Neuronal stem cell (in vitro differentiated cells): ENCODE measurements at regions not wholly inside any gene's neighbourhood (a gene's known extent, or its start where the extent isn't known, plus 50 kb on each side); places are given as distances from the start of the nearest gene placed in this dataset.

Experiments used
- DNase-seq: peaks from one replicate; pipeline ENCODE4 v3.0.0-alpha.2; 2013; ENCODE audit warnings: low spot score
- H2AFZ ChIP-seq: one replicate; pipeline ENCODE4 v1.6.1; 2013; ENCODE audit warnings: mild to moderate bottlenecking, low read length, inconsistent platforms
- H2AK5ac ChIP-seq: 2 replicates; pipeline ENCODE4 v1.6.1; 2013; ENCODE audit warnings: low read depth, mild to moderate bottlenecking, inconsistent platforms, low read length, moderate library complexity, mixed read lengths
- H2BK120ac ChIP-seq: 2 replicates; pipeline ENCODE4 v1.6.1; 2013; ENCODE audit warnings: low read depth, mild to moderate bottlenecking, inconsistent platforms, low read length, moderate library complexity, mixed read lengths
- H2BK12ac ChIP-seq: one replicate; pipeline ENCODE4 v1.6.1; 2013; ENCODE audit warnings: low read length, inconsistent platforms
- H2BK15ac ChIP-seq: 2 replicates; pipeline ENCODE4 v1.6.1; 2013; ENCODE audit warnings: mild to moderate bottlenecking, low read length, inconsistent platforms, mixed read lengths
- H2BK5ac ChIP-seq: one replicate; pipeline ENCODE4 v1.6.1; 2013; ENCODE audit warnings: inconsistent platforms, mild to moderate bottlenecking, low read length, moderate library complexity
- H3K14ac ChIP-seq: one replicate; pipeline ENCODE4 v1.6.1; 2013; ENCODE audit warnings: low read length, inconsistent platforms
- H3K18ac ChIP-seq: 2 replicates; pipeline ENCODE4 v1.6.1; 2013; ENCODE audit warnings: low read length, inconsistent platforms
- H3K23ac ChIP-seq: 2 replicates; pipeline ENCODE4 v1.6.1; 2013; ENCODE audit warnings: low read depth, mild to moderate bottlenecking, mixed read lengths, low read length, inconsistent platforms; ENCODE audit not compliant: poor library complexity
- H3K27ac ChIP-seq: replicated peaks from 3 replicates; pipeline ENCODE4 v1.5.1; 2013; ENCODE audit warnings: low read length, inconsistent platforms
- H3K27me3 ChIP-seq, 3 experiments: 2 replicates each; pipeline ENCODE4 v1.6.1; 2013; ENCODE audit warnings: low read length in 3 of 3, mild to moderate bottlenecking in 2 of 3, inconsistent platforms in 1 of 3, low read depth in 1 of 3, mixed read lengths in 1 of 3, moderate library complexity in 1 of 3; ENCODE audit not compliant: control insufficient read depth in 3 of 3, insufficient read depth in 3 of 3
- H3K36me3 ChIP-seq, 2 donors: replicated peaks in 1 of 2; 2 replicates each; pipeline ENCODE4 v1.6.1; 2013; ENCODE audit warnings: low read length in 2 of 2; ENCODE audit not compliant: control insufficient read depth in 2 of 2, insufficient read depth in 2 of 2
- H3K4ac ChIP-seq: 2 replicates; pipeline ENCODE4 v1.6.1; 2013; ENCODE audit warnings: inconsistent platforms, mild to moderate bottlenecking, low read length, moderate library complexity
- H3K4me1 ChIP-seq, 2 donors: 1 replicate in 1 of 2; 2 replicates in 1 of 2; pipeline ENCODE4 v1.6.1; 2013; ENCODE audit warnings: low read length in 2 of 2, low read depth in 1 of 2; ENCODE audit not compliant: control insufficient read depth in 2 of 2, insufficient read depth in 1 of 2
- H3K4me2 ChIP-seq: one replicate; pipeline ENCODE4 v1.6.1; 2013; ENCODE audit warnings: mild to moderate bottlenecking, low read length, inconsistent platforms; ENCODE audit not compliant: insufficient read depth, poor library complexity, severe bottlenecking
- H3K4me3 ChIP-seq, 2 donors: 2 replicates each; pipeline ENCODE4 v1.5.1; 2013; ENCODE audit warnings: low read length in 2 of 2, mild to moderate bottlenecking in 2 of 2, inconsistent platforms in 1 of 2, moderate library complexity in 1 of 2
- H3K79me1 ChIP-seq: one replicate; pipeline ENCODE4 v1.6.1; 2013; ENCODE audit warnings: low read depth, mild to moderate bottlenecking, inconsistent platforms, low read length, moderate library complexity
- H3K9ac ChIP-seq: one replicate; pipeline ENCODE4 v1.6.1; 2013; ENCODE audit warnings: mild to moderate bottlenecking, low read depth, low read length, inconsistent platforms; ENCODE audit not compliant: poor library complexity
- H3K9me3 ChIP-seq, 2 donors: replicated peaks in 1 of 2; 2 replicates each; pipeline versions ENCODE3 to v1.6.1; 2013; ENCODE audit warnings: low read length in 2 of 2, mild to moderate bottlenecking in 2 of 2, inconsistent platforms in 1 of 2, low read depth in 1 of 2, mixed read lengths in 1 of 2, moderate library complexity in 1 of 2; ENCODE audit not compliant: control insufficient read depth in 2 of 2, insufficient read depth in 1 of 2
- H4K8ac ChIP-seq: one replicate; pipeline ENCODE4 v1.6.1; 2013; ENCODE audit warnings: low read depth, mild to moderate bottlenecking, inconsistent platforms, low read length, moderate library complexity
- H4K91ac ChIP-seq: one replicate; pipeline ENCODE4 v1.6.1; 2013; ENCODE audit warnings: low read length, low read depth, mild to moderate bottlenecking, inconsistent platforms; ENCODE audit not compliant: poor library complexity
- WGBS, 2 donors: extraction: QIAGEN DNeasy Blood & Tissue Kit; methylation state at CpG; one replicate each; pipeline ENCODE4 v1.1.7; 2013; ENCODE audit warnings: missing lambda C conversion rate in 2 of 2, mixed read lengths in 1 of 2; ENCODE audit not compliant: insufficient read length in 2 of 2, insufficient replicate concordance in 1 of 2; ENCODE audit errors: extremely low coverage in 2 of 2; 5-methylcytosine and 5-hydroxymethylcytosine counted together

- no peak overlapping the region for H2AK5ac ChIP-seq
- H3K36me3 ChIP-seq = no peaks in the 10 kb centered on the region
- no peak overlapping the region for H2BK12ac ChIP-seq
- H3K27ac ChIP-seq = no peak overlapping the region
- no peak overlapping the region for H3K18ac ChIP-seq
- no peak overlapping the region for H2BK15ac ChIP-seq
- no peaks in the 10 kb centered on the region for H3K27me3 ChIP-seq
- no peak overlapping the region for H2BK5ac ChIP-seq
- H3K9me3 ChIP-seq = no peaks in the 10 kb centered on the region
- no peak overlapping the region for H4K91ac ChIP-seq
- H3K4me3 ChIP-seq = no peak overlapping the region
- no peak overlapping the region for H3K23ac ChIP-seq
- DNase-seq = no peak
- no peak overlapping the region for H3K4me2 ChIP-seq
- no peak overlapping the region for H3K9ac ChIP-seq
- H3K4ac ChIP-seq = no peak overlapping the region
- WGBS, 2 donors = no CpG with 5 or more reads among the region's 10 CpGs
- H3K14ac ChIP-seq = no peak overlapping the region
- H3K79me1 ChIP-seq = no peaks in the 10 kb centered on the region
- no peak overlapping the region for H2BK120ac ChIP-seq
- peaks cover 19 to 37% of the 10 kb centered on the region in 2 donors for H3K4me1 ChIP-seq
- H2AFZ ChIP-seq = no peak overlapping the region
- H4K8ac ChIP-seq = no peak overlapping the region
These were observed 402.3 kb upstream of the POU3F1 start for GRCh38 chr1:38448893-38449292.

- no peak overlapping the region for H2AFZ ChIP-seq
- DNase-seq = no peak
These were observed 400.3 kb upstream of the POU3F1 start for GRCh38 chr1:38446936-38447335.

GRCh38 chr1:38444770-38445442 lies 398.3 kb upstream of the POU3F1 start:
- H2BK12ac ChIP-seq = no peak overlapping the region
- H3K4me2 ChIP-seq = no peak overlapping the region
- H3K4me1 ChIP-seq = peaks cover 5 to 26% of the 10 kb centered on the region in 2 donors
- no peaks in the 10 kb centered on the region for H3K79me1 ChIP-seq
- peak overlapping the region; percentile 40 for H3K18ac ChIP-seq
- no peak overlapping the region for H3K14ac ChIP-seq
- no peak overlapping the region for H4K91ac ChIP-seq
- no peak overlapping the region for H2AK5ac ChIP-seq
- H2BK120ac ChIP-seq = no peak overlapping the region
- H3K36me3 ChIP-seq = no peaks in the 10 kb centered on the region
- H3K9me3 ChIP-seq = peaks cover 0 to 16% of the 10 kb centered on the region in 2 donors
- no peak overlapping the region for H3K4ac ChIP-seq
- H3K9ac ChIP-seq = no peak overlapping the region
- no peak overlapping the region for H3K23ac ChIP-seq
- DNase-seq = no peak
- peak overlapping the region; percentile 11 for H3K27ac ChIP-seq
- no CpG with 5 or more reads among the region's 16 CpGs for WGBS, 2 donors
- no peak overlapping the region for H3K4me3 ChIP-seq
- no peak overlapping the region for H2AFZ ChIP-seq
- H3K27me3 ChIP-seq = no peaks in the 10 kb centered on the region
- no peak overlapping the region for H2BK5ac ChIP-seq
- H2BK15ac ChIP-seq = no peak overlapping the region
- no peak overlapping the region for H4K8ac ChIP-seq

More at GRCh38 chr1:38446936-38447335, 400.3 kb upstream of the POU3F1 start:
- H3K36me3 ChIP-seq = no peaks in the 10 kb centered on the region
- no peaks in the 10 kb centered on the region for H3K9me3 ChIP-seq
- H2BK5ac ChIP-seq = no peak overlapping the region
- H3K4ac ChIP-seq = no peak overlapping the region
- WGBS, 2 donors = no CpG with 5 or more reads among the region's 4 CpGs
- H4K8ac ChIP-seq = no peak overlapping the region
- no peaks in the 10 kb centered on the region for H3K27me3 ChIP-seq
- no peak overlapping the region for H2BK12ac ChIP-seq
- H3K14ac ChIP-seq = no peak overlapping the region
- H2BK15ac ChIP-seq = no peak overlapping the region
- H2BK120ac ChIP-seq = no peak overlapping the region
- H3K27ac ChIP-seq = no peak overlapping the region
- H4K91ac ChIP-seq = no peak overlapping the region
- no peak overlapping the region for H3K18ac ChIP-seq
- peak overlapping the region in 1 of 2 donors; percentile 58 for H3K4me3 ChIP-seq
- H3K4me1 ChIP-seq = peaks cover 16 to 32% of the 10 kb centered on the region in 2 donors
- H3K23ac ChIP-seq = no peak overlapping the region
- no peak overlapping the region for H2AK5ac ChIP-seq
- no peak overlapping the region for H3K4me2 ChIP-seq
- H3K9ac ChIP-seq = no peak overlapping the region
- H3K79me1 ChIP-seq = no peaks in the 10 kb centered on the region

GRCh38 chr1:38444311-38444710 lies 397.7 kb upstream of the POU3F1 start:
- Histone ChIP-seq H3K9me3 (peaks cover 0 to 16% of the 10 kb centered on the region in 2 donors), H3K4me2 (no peak overlapping the region), H3K4me3 (no peak overlapping the region), H4K8ac (no peak overlapping the region), H3K79me1 (no peaks in the 10 kb centered on the region), H3K27ac (no peak overlapping the region), H3K36me3 (no peaks in the 10 kb centered on the region), H3K4ac (no peak overlapping the region), H3K18ac (no peak overlapping the region), H3K14ac (no peak overlapping the region), H4K91ac (no peak overlapping the region), H2BK15ac (no peak overlapping the region), H3K23ac (no peak overlapping the region), H2BK120ac (no peak overlapping the region), H2AK5ac (no peak overlapping the region), H2AFZ (no peak overlapping the region), H2BK12ac (no peak overlapping the region), H3K4me1 (peaks cover 5 to 23% of the 10 kb centered on the region in 2 donors), H2BK5ac (no peak overlapping the region), H3K27me3 (no peaks in the 10 kb centered on the region), H3K9ac (no peak overlapping the region)
- no peak for DNase-seq
- WGBS, 2 donors = no CpG with 5 or more reads among the region's 4 CpGs
